HK-2 (cell line): ENCODE measurements at regions not wholly inside any gene's neighbourhood (a gene's known extent, or its start where the extent isn't known, plus 50 kb on each side); places are given as distances from the start of the nearest gene placed in this dataset.

Experiments used
- DNase-seq: peaks from one replicate; pipeline ENCODE4 v3.0.0-alpha.2; 2018; ENCODE audit not compliant: unreplicated experiment

- DNase-seq: no peak
Observed at GRCh38 chr5:106584268-106584667, 1086.5 kb downstream of the EFNA5 start.

GRCh38 chr5:106578736-106579135 lies 1092.0 kb downstream of the EFNA5 start:
- no peak for DNase-seq

GRCh38 chr5:106574820-106575219 lies 1095.9 kb downstream of the EFNA5 start:
- DNase-seq: no peak

- DNase-seq: no peak
Observed at GRCh38 chr5:106566031-106566430, 1104.7 kb downstream of the EFNA5 start.

GRCh38 chr5:106545325-106545724 lies 1125.4 kb downstream of the EFNA5 start:
- DNase-seq: no peak

- no peak for DNase-seq
Observed at GRCh38 chr5:106543330-106543729, 1127.4 kb downstream of the EFNA5 start.

GRCh38 chr5:106530150-106530549 lies 1140.6 kb downstream of the EFNA5 start:
- DNase-seq: no peak

- no peak for DNase-seq
Observed at GRCh38 chr5:106525438-106525837, 1145.3 kb downstream of the EFNA5 start.

- no peak for DNase-seq
Observed at GRCh38 chr5:106523852-106524251, 1146.9 kb downstream of the EFNA5 start.

- no peak for DNase-seq
Observed at GRCh38 chr5:106522296-106522695, 1148.4 kb downstream of the EFNA5 start.

- DNase-seq: peak; percentile 25
Observed at GRCh38 chr5:106521701-106522100, 1149.0 kb downstream of the EFNA5 start.

GRCh38 chr5:106510321-106510720 lies 1160.4 kb downstream of the EFNA5 start:
- DNase-seq: no peak

GRCh38 chr5:106508894-106509293 lies 1161.8 kb downstream of the EFNA5 start:
- no peak for DNase-seq

GRCh38 chr5:106493910-106494309 lies 1176.8 kb downstream of the EFNA5 start:
- DNase-seq: no peak

GRCh38 chr5:106489004-106489403 lies 1181.7 kb downstream of the EFNA5 start:
- DNase-seq: no peak

GRCh38 chr5:106488407-106488806 lies 1182.3 kb downstream of the EFNA5 start:
- DNase-seq: no peak

GRCh38 chr5:106481374-106481773 lies 1189.4 kb downstream of the EFNA5 start:
- DNase-seq: no peak

- no peak for DNase-seq
Observed at GRCh38 chr5:106476630-106477029, 1194.1 kb downstream of the EFNA5 start.

- DNase-seq: no peak
Observed at GRCh38 chr5:106474066-106474465, 1196.7 kb downstream of the EFNA5 start.

- DNase-seq: no peak
Observed at GRCh38 chr5:106459541-106459940, 1211.2 kb downstream of the EFNA5 start.

GRCh38 chr5:106454651-106455415 lies 1215.9 kb downstream of the EFNA5 start:
- DNase-seq: peak; percentile 9

GRCh38 chr5:106454050-106454449 lies 1216.7 kb downstream of the EFNA5 start:
- no peak for DNase-seq

GRCh38 chr5:106451998-106452397 lies 1218.7 kb downstream of the EFNA5 start:
- no peak for DNase-seq

- DNase-seq: no peak
Observed at GRCh38 chr5:106443746-106444145, 1227.0 kb downstream of the EFNA5 start.
